Chondrocyte (in vitro differentiated cells): ENCODE measurements at regions not wholly inside any gene's neighbourhood (a gene's known extent, or its start where the extent isn't known, plus 50 kb on each side); places are given as distances from the start of the nearest gene placed in this dataset.

ENCODE experiments used
- DNase-seq: peaks from one replicate; pipeline ENCODE4 v3.0.0; 2021; ENCODE audit warnings: mixed read lengths, low spot score
- H3K27ac Mint-ChIP-seq: one replicate; pipeline ENCODE4 v1.8.0; 2021; ENCODE audit warnings: mild to moderate bottlenecking, moderate library complexity, mixed read lengths; ENCODE audit not compliant: unreplicated experiment
- H3K27me3 Mint-ChIP-seq: 2 replicates; pipeline ENCODE4 v1.8.0; 2021; ENCODE audit warnings: low read depth, mixed read lengths
- H3K36me3 Mint-ChIP-seq: 2 replicates; pipeline ENCODE4 v1.8.0; 2021; ENCODE audit warnings: low read depth, mixed read lengths
- H3K4me1 Mint-ChIP-seq: 2 replicates; pipeline ENCODE4 v1.8.0; 2021; ENCODE audit warnings: low read depth, mild to moderate bottlenecking, mixed read lengths
- H3K4me3 Mint-ChIP-seq: one replicate; pipeline ENCODE4 v1.8.0; 2021; ENCODE audit warnings: mild to moderate bottlenecking, moderate library complexity, mixed read lengths; ENCODE audit not compliant: unreplicated experiment
- H3K9me3 Mint-ChIP-seq: 2 replicates; pipeline ENCODE4 v1.8.0; 2021; ENCODE audit warnings: low read depth, mixed read lengths
- TF ChIP-seq, protein P1 (sequence below): fragments of 200-600 bp; sonication (generic); IDR thresholded peaks from 2 replicates; pipeline ENCODE4 v1.5.0; 2021; ENCODE audit warnings: antibody characterized with exemption, mild to moderate bottlenecking, moderate library complexity

DNA sequence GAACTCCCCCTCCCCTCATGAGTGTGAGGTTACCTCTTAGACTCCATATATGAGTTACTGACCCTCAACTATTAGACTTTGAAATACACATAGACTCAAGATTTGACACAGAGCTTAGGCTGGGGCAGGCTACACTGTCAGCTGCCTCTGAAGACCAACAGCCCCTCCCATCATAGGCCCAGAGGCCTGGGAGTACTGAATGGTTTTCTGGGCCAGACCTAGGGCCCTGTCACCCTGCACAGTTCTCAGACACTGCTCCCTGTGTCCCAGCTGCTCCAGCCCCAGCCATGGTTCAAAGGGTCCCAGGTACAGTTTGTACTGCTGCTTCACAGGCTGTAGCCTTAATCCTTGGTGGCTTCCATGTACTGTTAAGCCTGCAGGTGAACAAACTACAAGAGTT is 132.1 kb upstream of the MOCS1 start:
- DNase-seq, result no peak
- H3K4me3 Mint-ChIP-seq, result no peak overlapping the region
- TF ChIP-seq, protein P1, sequence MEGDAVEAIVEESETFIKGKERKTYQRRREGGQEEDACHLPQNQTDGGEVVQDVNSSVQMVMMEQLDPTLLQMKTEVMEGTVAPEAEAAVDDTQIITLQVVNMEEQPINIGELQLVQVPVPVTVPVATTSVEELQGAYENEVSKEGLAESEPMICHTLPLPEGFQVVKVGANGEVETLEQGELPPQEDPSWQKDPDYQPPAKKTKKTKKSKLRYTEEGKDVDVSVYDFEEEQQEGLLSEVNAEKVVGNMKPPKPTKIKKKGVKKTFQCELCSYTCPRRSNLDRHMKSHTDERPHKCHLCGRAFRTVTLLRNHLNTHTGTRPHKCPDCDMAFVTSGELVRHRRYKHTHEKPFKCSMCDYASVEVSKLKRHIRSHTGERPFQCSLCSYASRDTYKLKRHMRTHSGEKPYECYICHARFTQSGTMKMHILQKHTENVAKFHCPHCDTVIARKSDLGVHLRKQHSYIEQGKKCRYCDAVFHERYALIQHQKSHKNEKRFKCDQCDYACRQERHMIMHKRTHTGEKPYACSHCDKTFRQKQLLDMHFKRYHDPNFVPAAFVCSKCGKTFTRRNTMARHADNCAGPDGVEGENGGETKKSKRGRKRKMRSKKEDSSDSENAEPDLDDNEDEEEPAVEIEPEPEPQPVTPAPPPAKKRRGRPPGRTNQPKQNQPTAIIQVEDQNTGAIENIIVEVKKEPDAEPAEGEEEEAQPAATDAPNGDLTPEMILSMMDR, result no peak
- peaks cover 4% of the 10 kb centered on the region for H3K9me3 Mint-ChIP-seq
- no peaks in the 10 kb centered on the region for H3K4me1 Mint-ChIP-seq
- H3K27me3 Mint-ChIP-seq, result peaks cover 31% of the 10 kb centered on the region
- H3K36me3 Mint-ChIP-seq, result no peaks in the 10 kb centered on the region
- no peak overlapping the region for H3K27ac Mint-ChIP-seq

DNA sequence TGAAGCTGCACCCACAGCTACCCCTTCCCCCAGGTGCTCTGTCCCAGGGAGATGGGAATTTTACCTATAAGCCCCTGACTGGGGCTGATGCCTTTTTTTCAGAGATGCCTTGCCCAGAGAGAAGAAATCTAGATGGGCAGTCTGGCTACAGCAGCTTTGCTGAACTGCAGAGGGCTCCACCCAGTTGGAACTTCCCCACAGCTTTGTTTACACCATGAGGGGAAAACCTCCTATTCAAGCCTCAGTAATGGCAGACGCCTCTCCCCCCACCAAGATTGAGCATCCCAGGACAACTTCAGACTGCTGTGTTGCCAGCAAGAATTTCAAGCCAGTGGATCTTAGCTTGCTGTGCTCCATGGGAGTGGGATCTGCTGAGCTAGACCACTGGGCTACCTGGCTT is 122.6 kb upstream of the MOCS1 start:
- H3K27me3 Mint-ChIP-seq, result peaks cover 24% of the 10 kb centered on the region
- H3K4me3 Mint-ChIP-seq, result no peak overlapping the region
- H3K27ac Mint-ChIP-seq, result no peak overlapping the region
- no peaks in the 10 kb centered on the region for H3K9me3 Mint-ChIP-seq
- no peak for DNase-seq
- no peaks in the 10 kb centered on the region for H3K4me1 Mint-ChIP-seq
- H3K36me3 Mint-ChIP-seq, result no peaks in the 10 kb centered on the region
- TF ChIP-seq, protein P1, result no peak

- TF ChIP-seq, protein P1, result no peak
- Mint-ChIP-seq H3K27me3 (peaks cover 32% of the 10 kb centered on the region), H3K27ac (no peak overlapping the region), H3K4me1 (no peaks in the 10 kb centered on the region), H3K9me3 (no peaks in the 10 kb centered on the region), H3K4me3 (no peak overlapping the region), H3K36me3 (no peaks in the 10 kb centered on the region)
- DNase-seq, result no peak
Measured at GRCh38 chr6:40054602-40055001, 120.3 kb upstream of the MOCS1 start.

GRCh38 chr6:40054186-40054585 is 119.9 kb upstream of the MOCS1 start:
- Mint-ChIP-seq H3K4me3 (no peak overlapping the region), H3K9me3 (no peaks in the 10 kb centered on the region), H3K27me3 (peaks cover 36% of the 10 kb centered on the region), H3K36me3 (no peaks in the 10 kb centered on the region), H3K4me1 (no peaks in the 10 kb centered on the region), H3K27ac (no peak overlapping the region)
- TF ChIP-seq, protein P1, result no peak
- DNase-seq, result no peak

DNA sequence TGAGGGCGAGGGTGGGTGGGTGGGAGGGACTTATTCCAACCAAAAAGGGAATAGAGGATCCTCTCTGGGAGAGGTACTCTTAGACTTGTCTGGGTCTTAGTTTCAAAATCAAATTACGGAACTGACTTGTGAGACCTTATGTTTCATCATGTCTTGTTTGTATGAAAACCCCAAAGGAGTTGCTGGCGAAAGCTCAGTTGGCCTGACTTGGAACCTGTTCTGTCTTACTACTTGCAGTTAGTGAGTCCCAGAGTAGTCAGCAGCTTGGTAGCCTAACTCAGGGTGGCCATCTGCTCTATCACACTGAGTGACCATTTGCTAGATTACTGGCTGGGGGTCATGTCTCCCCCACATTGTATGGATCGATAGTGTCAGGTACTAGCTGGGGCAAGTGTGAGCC is 114.9 kb upstream of the MOCS1 start:
- Mint-ChIP-seq H3K9me3 (no peaks in the 10 kb centered on the region), H3K27ac (no peak overlapping the region), H3K36me3 (no peaks in the 10 kb centered on the region), H3K27me3 (peaks cover 42% of the 10 kb centered on the region), H3K4me1 (no peaks in the 10 kb centered on the region), H3K4me3 (no peak overlapping the region)
- TF ChIP-seq, protein P1, result no peak
- no peak for DNase-seq
